Common myeloid progenitor, CD34-positive (primary cell): ENCODE measurements at regions not wholly inside any gene's neighbourhood (a gene's known extent, or its start where the extent isn't known, plus 50 kb on each side); places are given as distances from the start of the nearest gene placed in this dataset.
"Not testable (repeated sequence)": the region's sequence is repeated elsewhere in the genome, so short reads cannot be mapped to it uniquely, and the experiment has no call there.

Experiments
- CTCF ChIA-PET: fragments of 350-600 bp; sonication (Branson Sonifier 250); formaldehyde crosslinking; loops from one replicate; lab custom pipeline; 2021; ENCODE audit warnings: antibody characterized with exemption; lab: Charles Lee
- POLR2A ChIA-PET: fragments of 350-600 bp; sonication (Branson Sonifier 250); formaldehyde crosslinking; loops from one replicate; lab custom pipeline; 2021; ENCODE audit warnings: antibody characterized with exemption; lab: Charles Lee
- DNase-seq, 3 donors: peaks; one replicate each; pipeline versions ENCODE4 v3.0.0 to v3.0.0-alpha.2; 2013
- H3K27ac ChIP-seq, 2 experiments: 1 replicate in 1 of 2; 2 replicates in 1 of 2; pipeline ENCODE4 v1.7.0; 2013; ENCODE audit warnings: inconsistent platforms in 2 of 2, low read length in 2 of 2, mild to moderate bottlenecking in 2 of 2, low read depth in 1 of 2, moderate library complexity in 1 of 2; ENCODE audit not compliant: severe bottlenecking in 2 of 2, insufficient read depth in 1 of 2, poor library complexity in 1 of 2
- H3K27me3 ChIP-seq, 5 experiments: replicated peaks in 2 of 5; 1 replicate in 3 of 5; 2 replicates in 2 of 5; pipeline versions ENCODE4 v1.6.1 to v1.7.0; 2013; ENCODE audit warnings: low read length in 4 of 5, mild to moderate bottlenecking in 2 of 5, moderate library complexity in 2 of 5, inconsistent platforms in 1 of 5; ENCODE audit not compliant: insufficient read depth in 5 of 5, control insufficient read depth in 4 of 5
- H3K36me3 ChIP-seq, 4 experiments: 1 replicate in 2 of 4; 2 replicates in 2 of 4; pipeline versions ENCODE4 v1.6.1 to v1.7.0; 2013; ENCODE audit warnings: low read length in 3 of 4, control low read depth in 1 of 4, mild to moderate bottlenecking in 1 of 4; ENCODE audit not compliant: control insufficient read depth in 4 of 4, insufficient read depth in 4 of 4
- H3K4me1 ChIP-seq, 4 experiments: 1 replicate in 3 of 4; 2 replicates in 1 of 4; pipeline versions ENCODE4 v1.6.1 to v1.7.1; 2013; ENCODE audit warnings: low read length in 3 of 4, mild to moderate bottlenecking in 3 of 4, control low read depth in 1 of 4, inconsistent platforms in 1 of 4, moderate library complexity in 1 of 4; ENCODE audit not compliant: control insufficient read depth in 4 of 4, insufficient read depth in 4 of 4; ENCODE audit errors: control extremely low read depth in 1 of 4
- H3K4me3 ChIP-seq, 7 experiments: 1 replicate in 4 of 7; 2 replicates in 3 of 7; pipeline versions ENCODE4 v1.5.1 to v1.7.0; 2013; ENCODE audit warnings: mild to moderate bottlenecking in 7 of 7, low read length in 6 of 7, moderate library complexity in 6 of 7, inconsistent platforms in 2 of 7, low read depth in 2 of 7, control low read depth in 1 of 7; ENCODE audit not compliant: insufficient read depth in 4 of 7, control insufficient read depth in 1 of 7; ENCODE audit errors: extremely low read depth in 1 of 7
- H3K9me3 ChIP-seq, 5 experiments: 1 replicate in 4 of 5; 2 replicates in 1 of 5; pipeline versions ENCODE4 v1.6.1 to v1.7.1; 2013; ENCODE audit warnings: low read length in 4 of 5, mild to moderate bottlenecking in 2 of 5, inconsistent platforms in 1 of 5, low read depth in 1 of 5, moderate library complexity in 1 of 5; ENCODE audit not compliant: control insufficient read depth in 4 of 5, insufficient read depth in 2 of 5; ENCODE audit errors: control extremely low read depth in 1 of 5
- WGBS: methylation state at CpG from one replicate; pipeline ENCODE4 v1.1.5; 2013; ENCODE audit not compliant: insufficient coverage; 5-methylcytosine and 5-hydroxymethylcytosine counted together

DNA sequence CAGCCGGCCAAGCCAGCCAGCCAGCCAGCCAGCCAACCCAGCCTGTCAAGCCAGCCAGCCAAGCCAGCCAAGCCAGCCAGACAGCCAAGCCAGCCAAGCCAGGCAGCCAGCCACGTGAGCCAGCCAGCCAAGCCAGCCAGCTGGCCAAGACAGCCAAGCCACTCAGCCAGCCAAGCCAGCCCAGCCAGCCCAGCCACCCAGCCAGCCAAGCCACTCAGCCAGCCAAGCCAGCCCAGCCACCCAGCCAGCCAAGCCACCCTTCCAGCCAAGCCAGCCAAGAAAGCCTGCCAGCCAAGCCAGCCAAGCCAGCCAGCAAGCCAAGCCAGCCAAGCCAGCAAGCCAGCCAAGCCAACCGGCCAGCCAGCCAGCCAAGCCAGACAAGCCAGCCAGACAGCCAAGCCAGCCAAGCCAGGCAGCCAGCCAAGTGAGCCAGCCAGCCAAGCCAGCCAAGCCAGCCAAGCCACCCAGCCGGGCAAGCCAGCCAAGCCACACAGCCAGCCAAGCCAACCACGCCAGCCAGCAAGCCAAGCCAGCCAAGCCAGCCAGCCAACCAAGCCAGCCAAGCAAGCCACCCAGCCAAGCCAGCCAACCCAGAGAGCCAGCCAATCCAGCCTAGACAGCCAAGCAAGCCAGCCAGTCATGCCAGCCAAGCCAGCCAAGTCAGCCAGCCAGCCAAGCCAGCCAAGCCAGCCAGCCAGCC lies 199.5 kb downstream of the GOLGA6L6 start:
- no peaks in the 10 kb centered on the region for H3K36me3 ChIP-seq
- H3K27ac ChIP-seq = no peak overlapping the region
- ChIA-PET CTCF (interaction anchor here (0.7 kb wide), 1 partner anchor 1886 kb away, joined by 3 read pairs; no protein-coding TSS in a partner anchor), POLR2A (no interaction called here)
- H3K27me3 ChIP-seq = no peaks in the 10 kb centered on the region
- H3K4me3 ChIP-seq = no peak overlapping the region
- 83% methylated on average over 5 of the region's 5 CpGs for WGBS
- peaks cover 0 to 2% (median 0%) of the 10 kb centered on the region in 4 experiments for H3K4me1 ChIP-seq
- no peak for DNase-seq
- H3K9me3 ChIP-seq = peaks cover 1 to 44% (median 28%) of the 10 kb centered on the region in 5 experiments

DNA sequence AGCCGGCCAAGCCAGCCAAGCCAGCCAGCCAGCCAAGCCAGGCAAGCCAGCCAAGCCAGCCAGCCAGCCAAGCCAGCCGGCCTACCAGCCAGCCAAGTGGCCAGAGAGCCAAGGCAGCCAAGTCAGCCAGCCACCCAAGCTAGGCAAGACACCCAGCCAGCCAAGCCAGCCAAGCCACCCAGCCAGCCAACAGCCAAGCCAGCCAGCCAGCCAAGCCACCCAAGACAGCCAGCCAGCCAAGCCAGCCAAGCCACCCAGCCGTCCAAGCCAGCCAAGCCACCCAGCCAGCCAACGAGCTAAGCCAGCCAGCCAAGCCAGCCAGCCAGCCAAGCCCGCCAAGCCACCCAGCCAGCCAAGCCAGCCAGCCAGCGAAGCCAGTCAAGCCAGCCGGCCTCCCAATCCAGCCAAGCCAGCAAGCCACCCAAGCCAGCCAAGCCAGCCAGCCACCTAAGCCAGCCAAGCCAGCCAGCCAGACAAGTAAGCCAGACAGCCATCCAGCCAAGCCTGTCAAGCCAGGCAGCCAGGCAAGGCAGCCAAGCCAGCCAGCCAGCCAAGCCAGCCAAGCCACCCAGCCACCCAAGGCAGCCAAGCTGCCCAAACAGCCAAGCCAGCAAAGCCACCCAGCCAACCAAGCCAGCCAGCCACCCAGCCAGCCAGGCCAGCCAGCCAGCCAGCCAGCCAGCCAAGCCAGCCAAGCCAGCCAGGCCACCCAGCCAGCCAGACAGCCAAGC lies 200.5 kb downstream of the GOLGA6L6 start:
- Histone ChIP-seq H3K27me3 (no peaks in the 10 kb centered on the region), H3K9me3 (peaks cover 1 to 43% (median 27%) of the 10 kb centered on the region in 5 experiments), H3K27ac (no peak overlapping the region), H3K36me3 (no peaks in the 10 kb centered on the region), H3K4me1 (peaks cover 0 to 2% (median 0%) of the 10 kb centered on the region in 4 experiments), H3K4me3 (peak overlapping the region in 1 of 7 experiments; percentile 31)
- ChIA-PET POLR2A (no interaction called here), CTCF (interaction anchor here (0.6 to 0.7 kb wide), 2 partner anchors 302 to 1887 kb away, joined by 3 read pairs; no protein-coding TSS in a partner anchor)
- 88% methylated on average over 7 of the region's 7 CpGs for WGBS
- DNase-seq = no peak

DNA sequence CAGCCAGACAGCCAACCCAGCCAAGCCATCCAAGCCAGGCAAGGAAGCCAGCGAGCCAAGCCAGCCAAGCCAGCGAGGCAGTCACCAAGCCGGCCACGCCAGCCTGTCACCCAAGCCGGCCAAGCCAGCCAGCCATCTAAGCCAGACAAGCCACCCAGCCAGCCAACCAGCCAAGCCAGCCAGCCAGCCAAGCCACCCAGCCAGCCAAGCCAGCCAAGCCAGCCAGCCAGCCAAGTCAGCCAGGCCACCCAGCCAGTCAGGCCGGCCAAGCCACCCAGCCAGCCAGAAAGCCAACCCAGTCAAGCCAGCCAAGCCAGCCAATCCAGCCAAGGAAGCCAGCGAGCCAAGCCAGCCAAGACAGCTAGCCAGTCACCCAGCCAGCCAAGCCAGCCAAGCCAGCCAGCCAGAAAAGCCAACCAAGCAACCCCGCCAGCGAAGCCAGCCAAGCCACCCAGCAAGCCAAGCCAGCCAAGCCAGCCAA lies 201.2 kb downstream of the GOLGA6L6 start:
- POLR2A ChIA-PET = no interaction called here
- CTCF ChIA-PET = no interaction called here
- Histone ChIP-seq H3K4me3 (no peak overlapping the region), H3K27ac (no peak overlapping the region), H3K4me1 (peaks cover 0 to 2% (median 0%) of the 10 kb centered on the region in 4 experiments), H3K36me3 (no peaks in the 10 kb centered on the region), H3K9me3 (peaks cover 1 to 43% (median 27%) of the 10 kb centered on the region in 5 experiments), H3K27me3 (no peaks in the 10 kb centered on the region)
- no peak for DNase-seq
- WGBS = 85% methylated on average over 9 of the region's 9 CpGs

DNA sequence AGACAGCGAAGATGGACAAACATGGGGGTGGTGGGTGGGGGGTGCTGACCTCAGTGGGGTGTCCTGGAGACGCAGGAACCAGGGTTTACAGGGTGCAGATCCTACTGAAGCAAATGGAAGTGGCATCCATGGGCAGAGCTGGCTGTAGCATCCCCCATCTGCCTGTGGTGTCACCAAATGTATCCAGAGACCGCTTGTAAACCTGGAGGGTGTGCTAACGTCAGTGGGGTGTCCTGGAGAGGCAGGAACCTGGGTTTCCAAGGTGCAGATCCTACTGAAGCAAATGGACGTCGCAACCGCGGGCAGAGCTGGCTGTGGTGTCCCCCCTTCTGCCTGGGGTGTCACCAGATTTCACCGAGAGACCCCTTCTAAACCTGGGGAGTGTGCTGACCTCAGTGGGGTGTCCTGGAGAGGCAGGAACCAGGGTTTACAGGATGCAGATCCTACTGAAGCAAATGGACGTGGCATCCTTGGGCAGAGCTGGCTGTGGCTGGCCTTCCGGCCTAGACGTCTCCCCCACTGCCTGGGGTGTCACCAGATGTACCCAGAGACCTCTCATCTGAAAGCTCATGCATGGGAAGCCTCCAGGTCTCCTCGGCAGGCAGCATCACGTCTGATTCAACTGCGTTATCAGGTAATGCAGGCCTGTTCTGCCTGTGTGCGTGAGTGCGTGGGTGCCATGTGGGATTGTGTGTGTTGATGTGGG lies 202.4 kb downstream of the GOLGA6L6 start:
- H3K27me3 ChIP-seq, H3K4me1 ChIP-seq, H3K4me3 ChIP-seq, H3K36me3 ChIP-seq, POLR2A ChIA-PET, CTCF ChIA-PET, DNase-seq, H3K27ac ChIP-seq: not testable (repeated sequence)
- peaks cover 1 to 36% (median 23%) of the 10 kb centered on the region in 5 experiments for H3K9me3 ChIP-seq
- 83% methylated on average over 15 of the region's 17 CpGs for WGBS

DNA sequence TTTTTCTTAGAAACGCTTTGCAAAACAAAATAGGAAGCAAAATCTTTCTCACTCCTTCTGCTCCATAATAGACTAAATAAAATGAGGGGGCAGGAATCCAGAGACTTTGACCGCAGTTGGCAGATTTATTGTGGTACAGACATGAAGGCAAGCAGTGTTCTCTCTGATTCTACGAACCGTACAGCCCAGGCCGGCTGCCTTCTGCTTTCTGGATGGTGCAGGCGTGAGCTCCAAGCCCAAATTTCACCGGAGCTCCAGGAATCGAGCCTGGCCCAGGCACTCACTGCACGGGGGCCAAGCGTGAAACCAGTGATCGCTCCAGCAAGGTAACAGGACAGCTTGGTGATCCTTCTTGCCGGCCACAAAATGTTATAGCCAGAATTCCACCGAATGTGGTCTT lies 202.9 kb downstream of the GOLGA6L6 start:
- CTCF ChIA-PET, H3K27ac ChIP-seq, H3K27me3 ChIP-seq, DNase-seq, POLR2A ChIA-PET, H3K36me3 ChIP-seq, H3K4me3 ChIP-seq, H3K4me1 ChIP-seq: not testable (repeated sequence)
- WGBS = 90% methylated on average over 12 of the region's 13 CpGs
- peaks cover 1 to 32% (median 23%) of the 10 kb centered on the region in 5 experiments for H3K9me3 ChIP-seq

DNA sequence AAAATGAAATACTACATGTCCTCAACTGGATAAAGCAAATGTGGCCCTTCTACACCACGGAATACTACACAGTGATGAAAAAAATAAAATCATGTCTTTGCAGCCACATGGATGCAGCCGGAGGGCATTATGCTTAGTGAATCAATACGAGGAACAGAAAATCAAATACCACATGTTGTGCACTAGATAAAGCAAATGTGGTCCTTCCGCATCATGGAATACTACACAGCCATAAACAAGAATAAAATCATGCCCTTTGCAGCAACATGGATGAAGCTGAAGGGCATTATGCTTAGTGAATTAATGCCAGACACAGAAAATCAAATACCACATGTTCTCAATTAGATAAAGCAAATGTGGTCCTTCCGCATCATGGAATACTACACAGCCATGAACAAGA lies 204.4 kb downstream of the GOLGA6L6 start:
- H3K9me3 ChIP-seq = peaks cover 1 to 28% (median 18%) of the 10 kb centered on the region in 5 experiments
- H3K4me1 ChIP-seq, POLR2A ChIA-PET, H3K27ac ChIP-seq, H3K36me3 ChIP-seq, DNase-seq, H3K4me3 ChIP-seq, CTCF ChIA-PET, H3K27me3 ChIP-seq: not testable (repeated sequence)
- 93% methylated on average over 2 of the region's 5 CpGs for WGBS
